SU-DHL-6 (cell line): ENCODE measurements at regions not wholly inside any gene's neighbourhood (a gene's known extent, or its start where the extent isn't known, plus 50 kb on each side); places are given as distances from the start of the nearest gene placed in this dataset.

Source experiments
- H2AFZ ChIP-seq: fragments of 200-600 bp; sonication (generic); 2 replicates; pipeline ENCODE4 v1.6.1; 2014; ENCODE audit warnings: low read depth, mild to moderate bottlenecking, moderate library complexity, mixed read lengths, antibody characterized with exemption, low read length; ENCODE audit not compliant: severe bottlenecking
- H3F3A ChIP-seq: fragments of 200-600 bp; shearing (Covaris generic); 2 replicates; pipeline ENCODE4 v1.6.0; 2016; ENCODE audit warnings: antibody characterized with exemption, mild to moderate bottlenecking; ENCODE audit not compliant: insufficient read depth
- H3K27ac ChIP-seq: fragments of 200-600 bp; sonication (generic); 2 replicates; pipeline ENCODE4 v1.5.1; 2016; ENCODE audit warnings: low read depth, mild to moderate bottlenecking, low read length, moderate library complexity, mixed read lengths
- H3K27me3 ChIP-seq: fragments of 200-600 bp; sonication (generic), shearing (Covaris generic); 2 replicates; pipeline ENCODE4 v1.6.0; 2014; ENCODE audit warnings: mild to moderate bottlenecking, low read length
- H3K36me3 ChIP-seq: fragments of 200-600 bp; sonication (generic); 2 replicates; pipeline ENCODE4 v1.6.1; 2014; ENCODE audit warnings: mild to moderate bottlenecking, low read length, mixed read lengths
- H3K4me2 ChIP-seq: fragments of 300-600, 200-600 bp; shearing (Covaris generic), sonication (generic); 2 replicates; pipeline ENCODE4 v1.6.0; 2014; ENCODE audit warnings: low read length, low read depth, mild to moderate bottlenecking; ENCODE audit not compliant: poor library complexity, severe bottlenecking
- H3K4me3 ChIP-seq: fragments of 200-600 bp; sonication (generic); 2 replicates; pipeline ENCODE4 v1.5.1; 2014; ENCODE audit warnings: antibody characterized with exemption, low read length, mild to moderate bottlenecking, mixed read lengths; ENCODE audit not compliant: insufficient read depth, poor library complexity, severe bottlenecking
- H3K79me2 ChIP-seq: fragments of 200-600 bp; sonication (generic); 2 replicates; pipeline ENCODE4 v1.6.1; 2014; ENCODE audit warnings: mild to moderate bottlenecking, low read length, moderate library complexity; ENCODE audit not compliant: insufficient read depth
- H3K9ac ChIP-seq: fragments of 200-600 bp; sonication (generic); 2 replicates; pipeline ENCODE4 v1.7.0; 2014; ENCODE audit warnings: mild to moderate bottlenecking, low read length
- H3K9me2 ChIP-seq: fragments of 200-600 bp; sonication (generic); replicated peaks from 2 replicates; pipeline ENCODE4 v1.6.1; 2014; ENCODE audit warnings: low read length; ENCODE audit not compliant: insufficient read depth
- H3K9me3 ChIP-seq: fragments of 200-600 bp; sonication (generic); 2 replicates; pipeline ENCODE4 v1.6.1; 2014; ENCODE audit warnings: low read length, mixed read lengths; ENCODE audit not compliant: insufficient read depth
- H4K20me1 ChIP-seq: fragments of 200-600 bp; sonication (generic); 2 replicates; pipeline ENCODE4 v1.6.1; 2014; ENCODE audit warnings: low read depth, mild to moderate bottlenecking, antibody characterized with exemption, low read length, moderate library complexity, mixed read lengths
- CTCF ChIP-seq: fragments of 200-600 bp; sonication (generic); IDR thresholded peaks from one replicate; pipeline ENCODE4 v1.5.1; 2017; ENCODE audit warnings: antibody characterized with exemption, mild to moderate bottlenecking, low read length, moderate library complexity; ENCODE audit not compliant: insufficient read depth, poor library complexity, severe bottlenecking
- EZH2phosphoT487 ChIP-seq: fragments of 200-600 bp; sonication (generic), shearing (Covaris generic); conservative IDR thresholded peaks from 2 replicates; pipeline ENCODE4 v1.6.1; 2018; ENCODE audit warnings: mild to moderate bottlenecking, antibody characterized with exemption, low read length, moderate library complexity, mixed read lengths

GRCh38 chr11:116504541-116505297 is 268.1 kb downstream of the BUD13 start:
- H3K4me3 ChIP-seq, result no peak overlapping the region
- H3K36me3 ChIP-seq, result no peaks in the 10 kb centered on the region
- H4K20me1 ChIP-seq, result no peaks in the 10 kb centered on the region
- no peaks in the 10 kb centered on the region for H3K27me3 ChIP-seq
- H3K9me3 ChIP-seq, result no peaks in the 10 kb centered on the region
- H3K4me2 ChIP-seq, result no peak overlapping the region
- H2AFZ ChIP-seq, result no peak overlapping the region
- H3K79me2 ChIP-seq, result no peaks in the 10 kb centered on the region
- H3K9me2 ChIP-seq, result no peaks in the 10 kb centered on the region
- H3K9ac ChIP-seq, result no peak overlapping the region
- no peak for TF ChIP-seq EZH2phosphoT487
- no peak for TF ChIP-seq CTCF
- no peak overlapping the region for H3K27ac ChIP-seq
- no peaks in the 10 kb centered on the region for H3F3A ChIP-seq

GRCh38 chr11:116503216-116504160 is 269.3 kb downstream of the BUD13 start:
- Histone ChIP-seq H3K9ac (no peak overlapping the region), H3K4me2 (no peak overlapping the region), H3K36me3 (no peaks in the 10 kb centered on the region), H3K9me3 (no peaks in the 10 kb centered on the region), H3K9me2 (no peaks in the 10 kb centered on the region), H3K79me2 (no peaks in the 10 kb centered on the region), H2AFZ (no peak overlapping the region), H4K20me1 (no peaks in the 10 kb centered on the region), H3K4me3 (no peak overlapping the region), H3K27me3 (no peaks in the 10 kb centered on the region), H3K27ac (no peak overlapping the region), H3F3A (no peaks in the 10 kb centered on the region)
- TF ChIP-seq EZH2phosphoT487 (no peak), CTCF (no peak)

GRCh38 chr11:116502641-116503061 is 270.1 kb downstream of the BUD13 start:
- Histone ChIP-seq H4K20me1 (no peaks in the 10 kb centered on the region), H3F3A (no peaks in the 10 kb centered on the region), H3K4me3 (no peak overlapping the region), H2AFZ (no peak overlapping the region), H3K9me2 (no peaks in the 10 kb centered on the region), H3K9ac (no peak overlapping the region), H3K79me2 (no peaks in the 10 kb centered on the region), H3K27me3 (no peaks in the 10 kb centered on the region), H3K36me3 (no peaks in the 10 kb centered on the region), H3K4me2 (no peak overlapping the region), H3K9me3 (no peaks in the 10 kb centered on the region), H3K27ac (no peak overlapping the region)
- TF ChIP-seq CTCF (no peak), EZH2phosphoT487 (no peak)
